ENCODE measurements at regions not wholly inside any gene's neighbourhood (a gene's known extent, or its start where the extent isn't known, plus 50 kb on each side); places are given as distances from the start of the nearest gene placed in this dataset.

DNA sequence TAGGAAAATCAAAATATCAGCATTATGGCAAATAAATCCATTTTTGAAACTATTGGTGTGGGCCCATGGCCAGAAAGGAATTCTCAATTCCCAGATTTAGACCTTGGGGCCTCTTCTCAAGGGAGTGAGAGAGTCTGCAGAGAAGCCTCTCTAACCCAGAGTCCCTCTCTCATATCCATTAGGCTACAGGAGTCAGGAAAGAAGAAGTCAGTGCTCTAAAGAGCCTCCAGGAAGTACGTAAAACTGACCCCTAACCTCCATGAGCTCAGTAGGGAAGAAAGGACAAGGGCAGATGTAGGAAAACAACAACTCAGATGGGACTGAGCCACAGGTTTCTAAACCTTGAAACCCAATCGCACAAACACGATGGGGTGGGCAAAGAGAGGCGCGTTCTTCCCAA is 479.9 kb upstream of the TNP1 start:
- H3K9me3 ChIP-seq (ENCODE audit: control insufficient read depth in 4 of 4, insufficient read depth in 3 of 4, low read length in 3 of 4): peaks cover 0 to 3% (median 0%) of the 10 kb centered on the region in 4 donors
- H3K36me3 ChIP-seq (ENCODE audit: control insufficient read depth in 4 of 4, insufficient read depth in 4 of 4, low read length in 4 of 4): no peaks in the 10 kb centered on the region
- H3K4me3 ChIP-seq: no peak overlapping the region
- no peak for DNase-seq
- H3K27ac ChIP-seq (ENCODE audit: low read depth in 1 of 2, low read length in 1 of 2): no peak overlapping the region
- no peak overlapping the region for H3K9ac ChIP-seq (ENCODE audit: insufficient read depth in 1 of 2, low read length in 2 of 2)
- H3K27me3 ChIP-seq (ENCODE audit: control insufficient read depth in 3 of 3, insufficient read depth in 3 of 3, low read length in 2 of 3): no peaks in the 10 kb centered on the region
- H3K4me1 ChIP-seq (ENCODE audit: control insufficient read depth in 5 of 5, insufficient read depth in 5 of 5, low read length in 5 of 5): peaks cover 0 to 2% (median 0%) of the 10 kb centered on the region in 5 donors
- no peak for ATAC-seq (ENCODE audit: insufficient read depth, low FRiP score)
- WGBS, 2 donors: 93 to 95% methylated on average over 5 of the region's 5 CpGs
- TF ChIP-seq, protein P1, sequence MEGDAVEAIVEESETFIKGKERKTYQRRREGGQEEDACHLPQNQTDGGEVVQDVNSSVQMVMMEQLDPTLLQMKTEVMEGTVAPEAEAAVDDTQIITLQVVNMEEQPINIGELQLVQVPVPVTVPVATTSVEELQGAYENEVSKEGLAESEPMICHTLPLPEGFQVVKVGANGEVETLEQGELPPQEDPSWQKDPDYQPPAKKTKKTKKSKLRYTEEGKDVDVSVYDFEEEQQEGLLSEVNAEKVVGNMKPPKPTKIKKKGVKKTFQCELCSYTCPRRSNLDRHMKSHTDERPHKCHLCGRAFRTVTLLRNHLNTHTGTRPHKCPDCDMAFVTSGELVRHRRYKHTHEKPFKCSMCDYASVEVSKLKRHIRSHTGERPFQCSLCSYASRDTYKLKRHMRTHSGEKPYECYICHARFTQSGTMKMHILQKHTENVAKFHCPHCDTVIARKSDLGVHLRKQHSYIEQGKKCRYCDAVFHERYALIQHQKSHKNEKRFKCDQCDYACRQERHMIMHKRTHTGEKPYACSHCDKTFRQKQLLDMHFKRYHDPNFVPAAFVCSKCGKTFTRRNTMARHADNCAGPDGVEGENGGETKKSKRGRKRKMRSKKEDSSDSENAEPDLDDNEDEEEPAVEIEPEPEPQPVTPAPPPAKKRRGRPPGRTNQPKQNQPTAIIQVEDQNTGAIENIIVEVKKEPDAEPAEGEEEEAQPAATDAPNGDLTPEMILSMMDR (IDR thresholded peaks at IDR 0.05; ENCODE audit: control extremely low read depth, extremely low read depth): no peak

DNA sequence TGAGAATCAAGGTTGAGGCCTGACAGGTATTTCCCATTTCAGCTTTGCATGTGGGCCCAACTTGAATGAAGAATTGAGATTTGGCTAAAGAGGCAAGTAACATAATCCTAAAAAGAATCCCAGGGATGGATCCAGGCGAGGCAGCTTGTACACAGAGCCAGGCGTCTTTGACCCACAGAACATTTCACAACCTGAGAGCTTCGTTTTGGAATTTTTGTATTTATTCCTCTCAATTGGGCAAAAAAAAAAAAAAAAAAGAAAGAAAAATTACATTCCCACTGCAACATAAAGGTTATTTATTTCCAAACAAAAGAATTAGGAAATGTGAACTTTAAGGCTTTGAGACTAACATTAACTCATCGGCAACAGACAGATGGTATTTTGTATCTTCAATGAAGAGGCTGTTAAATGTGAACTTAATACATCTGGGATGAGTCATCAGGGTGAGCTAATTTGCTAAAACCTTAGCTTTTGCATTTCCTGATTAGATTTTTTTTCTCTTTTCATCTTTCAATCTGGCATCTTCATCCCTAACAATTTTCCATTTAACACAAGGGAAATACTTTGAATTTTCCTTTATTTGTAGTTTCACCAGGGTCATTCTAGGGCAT is 478.5 kb upstream of the TNP1 start:
- Histone ChIP-seq H3K9me3 (ENCODE audit: control insufficient read depth in 4 of 4, insufficient read depth in 3 of 4, low read length in 3 of 4) (peaks cover 0 to 3% (median 0%) of the 10 kb centered on the region in 4 donors), H3K27ac (ENCODE audit: low read depth in 1 of 2, low read length in 1 of 2) (no peak overlapping the region), H3K4me3 (no peak overlapping the region), H3K27me3 (ENCODE audit: control insufficient read depth in 3 of 3, insufficient read depth in 3 of 3, low read length in 2 of 3) (no peaks in the 10 kb centered on the region), H3K36me3 (ENCODE audit: control insufficient read depth in 4 of 4, insufficient read depth in 4 of 4, low read length in 4 of 4) (no peaks in the 10 kb centered on the region), H3K9ac (ENCODE audit: insufficient read depth in 1 of 2, low read length in 2 of 2) (no peak overlapping the region), H3K4me1 (ENCODE audit: control insufficient read depth in 5 of 5, insufficient read depth in 5 of 5, low read length in 5 of 5) (peaks cover 0 to 2% (median 0%) of the 10 kb centered on the region in 5 donors)
- DNase-seq (no peak), ATAC-seq (ENCODE audit: insufficient read depth, low FRiP score) (no peak)
- WGBS, 2 donors: 86 to 92% methylated on average over 4 of the region's 4 CpGs
- TF ChIP-seq, protein P1 (IDR thresholded peaks at IDR 0.05; ENCODE audit: control extremely low read depth, extremely low read depth): no peak

DNA sequence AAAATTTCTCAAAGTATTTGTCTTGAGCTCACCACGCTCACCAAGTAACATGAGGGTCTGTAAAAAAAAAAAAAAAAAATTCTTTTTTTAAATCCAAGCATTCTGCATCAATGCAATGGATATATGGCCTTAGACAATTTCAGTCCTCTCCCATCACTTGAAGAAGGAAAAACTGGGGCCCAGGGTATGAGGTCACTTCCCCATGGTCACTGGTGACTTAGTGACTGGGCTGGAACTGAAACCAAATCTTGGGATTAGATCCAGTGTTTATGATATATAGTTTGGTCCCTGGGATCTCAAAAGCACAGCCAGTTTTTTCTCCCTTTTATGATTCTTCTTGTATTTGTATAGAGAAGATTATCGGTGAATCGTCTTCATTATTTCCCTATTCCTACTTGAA is 477.9 kb upstream of the TNP1 start:
- peaks cover 0 to 3% (median 0%) of the 10 kb centered on the region in 4 donors for H3K9me3 ChIP-seq (ENCODE audit: control insufficient read depth in 4 of 4, insufficient read depth in 3 of 4, low read length in 3 of 4)
- TF ChIP-seq, protein P1 (IDR thresholded peaks at IDR 0.05; ENCODE audit: control extremely low read depth, extremely low read depth): no peak
- no peak overlapping the region for H3K27ac ChIP-seq (ENCODE audit: low read depth in 1 of 2, low read length in 1 of 2)
- ATAC-seq (ENCODE audit: insufficient read depth, low FRiP score): no peak
- H3K4me3 ChIP-seq: no peak overlapping the region
- whole genome bisulfite sequencing, 2 donors: 91 to 95% methylated on average over 3 of the region's 3 CpGs
- DNase-seq: no peak
- H3K9ac ChIP-seq (ENCODE audit: insufficient read depth in 1 of 2, low read length in 2 of 2): no peak overlapping the region
- no peaks in the 10 kb centered on the region for H3K36me3 ChIP-seq (ENCODE audit: control insufficient read depth in 4 of 4, insufficient read depth in 4 of 4, low read length in 4 of 4)
- peaks cover 0 to 2% (median 0%) of the 10 kb centered on the region in 5 donors for H3K4me1 ChIP-seq (ENCODE audit: control insufficient read depth in 5 of 5, insufficient read depth in 5 of 5, low read length in 5 of 5)
- no peaks in the 10 kb centered on the region for H3K27me3 ChIP-seq (ENCODE audit: control insufficient read depth in 3 of 3, insufficient read depth in 3 of 3, low read length in 2 of 3)

DNA sequence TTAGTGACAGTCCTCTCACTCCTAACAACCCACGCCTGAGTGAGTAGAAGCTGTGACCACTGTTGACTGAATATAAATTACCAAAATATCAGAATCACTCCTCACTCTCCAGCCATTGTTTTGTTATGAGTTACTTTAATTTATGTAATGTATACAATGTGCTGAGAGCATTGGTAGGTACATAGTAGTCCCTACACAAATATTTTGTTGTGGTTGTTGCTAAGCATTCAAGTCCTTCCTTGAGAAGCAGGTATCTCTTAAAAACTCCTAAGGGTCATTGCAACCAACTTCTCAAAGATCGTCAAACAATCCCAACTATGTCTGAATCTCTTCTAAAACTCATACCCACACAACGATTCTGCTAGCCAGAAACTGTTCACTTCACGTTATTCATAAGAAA is 476.8 kb upstream of the TNP1 start:
- no peak overlapping the region for H3K9ac ChIP-seq (ENCODE audit: insufficient read depth in 1 of 2, low read length in 2 of 2)
- no peaks in the 10 kb centered on the region for H3K36me3 ChIP-seq (ENCODE audit: control insufficient read depth in 4 of 4, insufficient read depth in 4 of 4, low read length in 4 of 4)
- DNase-seq (no peak), ATAC-seq (ENCODE audit: insufficient read depth, low FRiP score) (no peak)
- H3K4me3 ChIP-seq: no peak overlapping the region
- H3K9me3 ChIP-seq (ENCODE audit: control insufficient read depth in 4 of 4, insufficient read depth in 3 of 4, low read length in 3 of 4): peaks cover 0 to 3% (median 0%) of the 10 kb centered on the region in 4 donors
- WGBS, 2 donors: 74 to 89% methylated on average over 4 of the region's 4 CpGs
- TF ChIP-seq, protein P1 (IDR thresholded peaks at IDR 0.05; ENCODE audit: control extremely low read depth, extremely low read depth): no peak
- no peak overlapping the region for H3K27ac ChIP-seq (ENCODE audit: low read depth in 1 of 2, low read length in 1 of 2)
- peaks cover 2 to 6% (median 4%) of the 10 kb centered on the region in 5 donors for H3K4me1 ChIP-seq (ENCODE audit: control insufficient read depth in 5 of 5, insufficient read depth in 5 of 5, low read length in 5 of 5)
- H3K27me3 ChIP-seq (ENCODE audit: control insufficient read depth in 3 of 3, insufficient read depth in 3 of 3, low read length in 2 of 3): no peaks in the 10 kb centered on the region
